Tibial nerve (tissue), 4 donors: ENCODE measurements at regions not wholly inside any gene's neighbourhood (a gene's known extent, or its start where the extent isn't known, plus 50 kb on each side); places are given as distances from the start of the nearest gene placed in this dataset.
A peak's percentile ranks its signal among the peaks of the same experiment; 100 is the strongest.

Source experiments
- DNase-seq, 2 donors: peaks; one replicate each; pipeline ENCODE4 v3.0.0-alpha.2; 2019; ENCODE audit warnings: low spot score in 2 of 2
- H3K27ac ChIP-seq, 4 donors: fragments of 200-600 bp; sonication (generic) in 3 of 4; one replicate each; pipeline ENCODE4 v1.5.1; 2017 to 2019; ENCODE audit warnings: mild to moderate bottlenecking in 1 of 4
- H3K27me3 ChIP-seq, 2 donors: fragments of 200-600 bp; sonication (generic) in 1 of 2; one replicate each; pipeline versions ENCODE4 v1.5.1 to v1.6.0; 2017 to 2019
- H3K36me3 ChIP-seq, 3 donors: fragments of 200-600 bp; sonication (generic); one replicate each; pipeline ENCODE4 v1.5.1; 2018 to 2019
- H3K4me1 ChIP-seq, 4 donors: fragments of 200-600 bp; sonication (generic) in 3 of 4; one replicate each; pipeline ENCODE4 v1.5.1; 2017 to 2019
- H3K4me3 ChIP-seq, 4 donors: fragments of 200-600 bp; sonication (generic) in 3 of 4; one replicate each; pipeline ENCODE4 v1.5.1; 2017 to 2019; ENCODE audit warnings: mild to moderate bottlenecking in 1 of 4, moderate library complexity in 1 of 4
- H3K9me3 ChIP-seq, 4 donors: fragments of 200-600 bp; sonication (generic) in 3 of 4; one replicate each; pipeline ENCODE4 v1.5.1; 2017 to 2019
- EP300 ChIP-seq, 2 donors: sonication (generic); formaldehyde crosslinking; IDR thresholded peaks; one replicate each; pipeline ENCODE4 v1.6.1; 2017; ENCODE audit warnings: antibody characterized with exemption in 2 of 2, mild to moderate bottlenecking in 1 of 2
- POLR2A ChIP-seq, 2 donors: fragments of 450-650 bp; IDR thresholded peaks; one replicate each; pipeline ENCODE4 v1.6.1; 2017; ENCODE audit warnings: antibody characterized with exemption in 2 of 2, mild to moderate bottlenecking in 2 of 2, moderate library complexity in 2 of 2
- WGBS, 2 donors: methylation state at CpG; one replicate each; pipeline ENCODE4 v1.1.5; 2018; 5-methylcytosine and 5-hydroxymethylcytosine counted together
- TF ChIP-seq, protein P1 (sequence below), 5 experiments: fragments of 200-600 bp in 3 of 5; fragments of 450-650 bp in 2 of 5; sonication (generic) in 3 of 5; IDR thresholded peaks; one replicate each; pipeline ENCODE4 v1.5.1; 2016 to 2019; ENCODE audit warnings: antibody characterized with exemption in 5 of 5, mild to moderate bottlenecking in 3 of 5, moderate library complexity in 2 of 5

GRCh38 chr12:125311050-125311449, 245.8 kb downstream of the AACS start:
- Histone ChIP-seq H3K27ac (no peak overlapping the region), H3K4me1 (peaks cover 0 to 27% (median 4%) of the 10 kb centered on the region in 4 donors), H3K4me3 (no peak overlapping the region), H3K9me3 (no peaks in the 10 kb centered on the region), H3K36me3 (no peaks in the 10 kb centered on the region), H3K27me3 (no peaks in the 10 kb centered on the region)
- 81% methylated on average over 7 of the region's 7 CpGs for WGBS, 2 donors
- DNase-seq, result no peak
- TF ChIP-seq, protein P1, sequence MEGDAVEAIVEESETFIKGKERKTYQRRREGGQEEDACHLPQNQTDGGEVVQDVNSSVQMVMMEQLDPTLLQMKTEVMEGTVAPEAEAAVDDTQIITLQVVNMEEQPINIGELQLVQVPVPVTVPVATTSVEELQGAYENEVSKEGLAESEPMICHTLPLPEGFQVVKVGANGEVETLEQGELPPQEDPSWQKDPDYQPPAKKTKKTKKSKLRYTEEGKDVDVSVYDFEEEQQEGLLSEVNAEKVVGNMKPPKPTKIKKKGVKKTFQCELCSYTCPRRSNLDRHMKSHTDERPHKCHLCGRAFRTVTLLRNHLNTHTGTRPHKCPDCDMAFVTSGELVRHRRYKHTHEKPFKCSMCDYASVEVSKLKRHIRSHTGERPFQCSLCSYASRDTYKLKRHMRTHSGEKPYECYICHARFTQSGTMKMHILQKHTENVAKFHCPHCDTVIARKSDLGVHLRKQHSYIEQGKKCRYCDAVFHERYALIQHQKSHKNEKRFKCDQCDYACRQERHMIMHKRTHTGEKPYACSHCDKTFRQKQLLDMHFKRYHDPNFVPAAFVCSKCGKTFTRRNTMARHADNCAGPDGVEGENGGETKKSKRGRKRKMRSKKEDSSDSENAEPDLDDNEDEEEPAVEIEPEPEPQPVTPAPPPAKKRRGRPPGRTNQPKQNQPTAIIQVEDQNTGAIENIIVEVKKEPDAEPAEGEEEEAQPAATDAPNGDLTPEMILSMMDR (IDR thresholded peaks at IDR 0.05), result no peak
- TF ChIP-seq EP300 (IDR thresholded peaks at IDR 0.05), result no peak
- TF ChIP-seq POLR2A (IDR thresholded peaks at IDR 0.05), result no peak

GRCh38 chr12:125312471-125312870, 247.2 kb downstream of the AACS start:
- TF ChIP-seq, protein P1 (IDR thresholded peaks at IDR 0.05), result no peak
- no peak for TF ChIP-seq POLR2A (IDR thresholded peaks at IDR 0.05)
- TF ChIP-seq EP300 (IDR thresholded peaks at IDR 0.05), result no peak
- no peak overlapping the region for H3K4me3 ChIP-seq
- no peaks in the 10 kb centered on the region for H3K36me3 ChIP-seq
- peak overlapping the region in 1 of 4 donors; percentile 55 for H3K27ac ChIP-seq
- H3K27me3 ChIP-seq, result no peaks in the 10 kb centered on the region
- no peak for DNase-seq
- H3K9me3 ChIP-seq, result no peaks in the 10 kb centered on the region
- H3K4me1 ChIP-seq, result peaks cover 0 to 27% (median 6%) of the 10 kb centered on the region in 4 donors
- 60 to 86% methylated on average over 3 of the region's 3 CpGs for WGBS, 2 donors

DNA sequence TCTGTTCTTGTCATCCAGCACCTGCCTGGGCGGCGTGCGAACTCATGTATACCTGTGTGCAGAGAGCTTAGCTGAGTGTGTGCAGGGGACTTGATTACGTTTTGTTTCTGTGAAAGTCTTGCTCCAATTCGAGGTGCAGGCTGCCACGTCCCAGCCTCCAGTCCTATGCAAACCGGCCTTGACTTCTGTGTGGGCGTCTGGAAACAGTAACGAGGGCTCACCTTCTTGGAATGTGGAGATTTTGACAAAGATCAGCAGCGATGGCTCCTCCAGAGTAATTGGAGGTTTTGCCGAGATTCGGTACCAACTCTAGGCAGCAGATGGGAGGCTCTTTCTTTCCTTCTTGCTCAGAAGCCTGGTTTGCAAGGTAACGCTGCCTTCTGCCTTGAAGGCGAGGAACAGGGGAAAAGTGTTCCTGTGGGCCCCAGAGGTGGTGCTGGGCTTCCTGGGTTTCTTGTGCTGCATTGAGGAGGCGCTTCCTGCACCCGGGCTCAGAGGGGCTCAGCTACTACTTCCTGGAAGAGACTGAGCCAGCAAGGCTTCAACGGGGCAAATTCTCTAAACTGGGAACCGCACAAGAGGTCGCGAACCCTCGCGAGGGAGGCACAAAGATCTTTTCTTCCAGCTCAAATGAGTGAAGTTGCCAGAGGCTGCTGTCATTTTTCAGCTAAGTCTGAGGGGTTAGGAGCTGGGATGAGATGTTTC, 249.0 kb downstream of the AACS start:
- WGBS, 2 donors, result 14 to 20% methylated on average over 21 to 22 of the region's 22 CpGs
- Histone ChIP-seq H3K4me3 (peak overlapping the region in 2 of 4 donors; percentile 14 to 27), H3K9me3 (no peaks in the 10 kb centered on the region), H3K27me3 (no peaks in the 10 kb centered on the region), H3K36me3 (no peaks in the 10 kb centered on the region), H3K27ac (peak overlapping the region in 3 of 4 donors; percentile 51 to 77 (median 76)), H3K4me1 (peaks cover 0 to 27% (median 6%) of the 10 kb centered on the region in 4 donors)
- TF ChIP-seq, protein P1 (IDR thresholded peaks at IDR 0.05), result no peak
- TF ChIP-seq EP300 (IDR thresholded peaks at IDR 0.05) (peak in 1 of 2 donors; percentile 55), POLR2A (IDR thresholded peaks at IDR 0.05) (no peak)
- DNase-seq, result no peak

DNA sequence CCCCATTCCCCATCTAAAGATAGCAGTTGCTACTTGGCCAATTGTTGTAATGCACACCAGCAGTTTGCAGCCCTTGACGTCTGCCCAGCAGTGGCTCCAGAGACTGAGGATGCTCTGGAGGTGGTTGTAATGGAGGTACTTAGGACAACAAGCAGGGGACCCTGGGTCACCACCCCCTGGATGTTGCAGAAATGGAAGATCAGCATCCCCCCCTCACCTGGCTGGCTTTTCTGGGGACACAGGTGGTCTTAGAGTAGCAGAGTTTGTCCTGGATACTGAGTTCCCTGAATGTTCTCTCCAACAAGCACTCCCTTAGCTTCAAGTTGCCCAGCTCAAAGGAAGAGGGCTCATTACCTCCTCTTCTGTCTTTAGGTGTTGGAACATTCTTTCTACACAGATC, 250.5 kb downstream of the AACS start:
- Histone ChIP-seq H3K4me3 (no peak overlapping the region), H3K27ac (peak overlapping the region in 3 of 4 donors; percentile 23 to 77 (median 76)), H3K9me3 (no peaks in the 10 kb centered on the region), H3K4me1 (peaks cover 0 to 18% (median 6%) of the 10 kb centered on the region in 4 donors), H3K36me3 (no peaks in the 10 kb centered on the region), H3K27me3 (no peaks in the 10 kb centered on the region)
- no peak for DNase-seq
- 83 to 100% methylated on average over 1 of the region's 1 CpG for WGBS, 2 donors
- TF ChIP-seq EP300 (IDR thresholded peaks at IDR 0.05), result no peak
- no peak for TF ChIP-seq POLR2A (IDR thresholded peaks at IDR 0.05)
- TF ChIP-seq, protein P1 (IDR thresholded peaks at IDR 0.05), result no peak

- Histone ChIP-seq H3K4me3 (no peak overlapping the region), H3K4me1 (peaks cover 0 to 5% (median 5%) of the 10 kb centered on the region in 4 donors), H3K36me3 (no peaks in the 10 kb centered on the region), H3K9me3 (no peaks in the 10 kb centered on the region), H3K27me3 (no peaks in the 10 kb centered on the region), H3K27ac (no peak overlapping the region)
- no peak for TF ChIP-seq EP300 (IDR thresholded peaks at IDR 0.05)
- TF ChIP-seq, protein P1 (IDR thresholded peaks at IDR 0.05), result no peak
- no peak for TF ChIP-seq POLR2A (IDR thresholded peaks at IDR 0.05)
- 71 to 81% methylated on average over 6 of the region's 6 CpGs for WGBS, 2 donors
- DNase-seq, result no peak
Measured at GRCh38 chr12:125320177-125320576, 254.9 kb downstream of the AACS start.
